GM12891 (cell line): ENCODE measurements at regions not wholly inside any gene's neighbourhood (a gene's known extent, or its start where the extent isn't known, plus 50 kb on each side); places are given as distances from the start of the nearest gene placed in this dataset.
"Not testable (repeated sequence)": the region's sequence is repeated elsewhere in the genome, so short reads cannot be mapped to it uniquely, and the experiment has no call there.

ENCODE experiments used
- DNase-seq: peaks from one replicate; pipeline ENCODE4 v3.0.0; 2011; ENCODE audit warnings: low spot score; ENCODE audit not compliant: insufficient read length
- FAIRE-seq: peaks from 2 replicates; lab custom pipeline; 2011; peaks lifted over from hg19 to GRCh38; lab: Jason Lieb, UNC
- PAX5 ChIP-seq: IDR thresholded peaks from 2 replicates; pipeline ENCODE4 v1.6.1; 2011; ENCODE audit warnings: low read length, moderate library complexity, mild to moderate bottlenecking; ENCODE audit not compliant: insufficient read depth, severe bottlenecking
- POLR2A ChIP-seq: IDR thresholded peaks from 2 replicates; pipeline ENCODE4 v1.6.1; 2011; ENCODE audit warnings: low read depth, low read length, control low read depth
- POLR2AphosphoS5 ChIP-seq: IDR thresholded peaks from 2 replicates; pipeline ENCODE4 v1.6.1; 2011; ENCODE audit warnings: low read depth, low read length, control low read depth
- POU2F2 ChIP-seq: IDR thresholded peaks from 2 replicates; pipeline ENCODE4 v1.6.1; 2011; ENCODE audit warnings: low read depth, mild to moderate bottlenecking, control low read depth, low read length, moderate library complexity
- SPI1 ChIP-seq: IDR thresholded peaks from 2 replicates; pipeline ENCODE4 v1.6.1; 2011; ENCODE audit warnings: low read depth, low read length, control low read depth
- TAF1 ChIP-seq: IDR thresholded peaks from 2 replicates; pipeline ENCODE4 v1.6.1; 2011; ENCODE audit warnings: low read depth, low read length, control low read depth

GRCh38 chr5:36759117-36759516 is 117.5 kb upstream of the NIPBL start:
- FAIRE-seq (no peak), DNase-seq (no peak)
- TF ChIP-seq PAX5 (no peak), TAF1 (no peak), POU2F2 (no peak)

GRCh38 chr5:36763454-36763853 is 113.1 kb upstream of the NIPBL start:
- no peak for FAIRE-seq
- no peak for DNase-seq
- TF ChIP-seq POU2F2: no peak
- TF ChIP-seq POLR2AphosphoS5: no peak
- no peak for TF ChIP-seq PAX5
- no peak for TF ChIP-seq SPI1
- no peak for TF ChIP-seq TAF1
- TF ChIP-seq POLR2A: no peak

- DNase-seq: no peak
- FAIRE-seq: no peak
- no peak for TF ChIP-seq POLR2AphosphoS5
- TF ChIP-seq PAX5: no peak
- TF ChIP-seq POU2F2: no peak
- no peak for TF ChIP-seq TAF1
- no peak for TF ChIP-seq SPI1
- TF ChIP-seq POLR2A: no peak
These were observed 110.7 kb upstream of the NIPBL start for GRCh38 chr5:36765876-36766275.

- FAIRE-seq (no peak), DNase-seq (no peak)
These were observed 109.6 kb upstream of the NIPBL start for GRCh38 chr5:36766981-36767380.

GRCh38 chr5:36768450-36768849 is 108.1 kb upstream of the NIPBL start:
- TF ChIP-seq POLR2A: no peak
- no peak for TF ChIP-seq POLR2AphosphoS5
- TF ChIP-seq TAF1: no peak
- TF ChIP-seq PAX5: no peak
- TF ChIP-seq SPI1: no peak
- no peak for TF ChIP-seq POU2F2
- no peak for FAIRE-seq
- no peak for DNase-seq

More at GRCh38 chr5:36766981-36767380, 109.6 kb upstream of the NIPBL start:
- TF ChIP-seq POLR2A: no peak
- no peak for TF ChIP-seq POLR2AphosphoS5
- no peak for TF ChIP-seq POU2F2
- TF ChIP-seq SPI1: no peak
- TF ChIP-seq TAF1: no peak
- no peak for TF ChIP-seq PAX5

GRCh38 chr5:36769129-36769770 is 107.3 kb upstream of the NIPBL start:
- no peak for FAIRE-seq
- no peak for TF ChIP-seq POU2F2
- no peak for TF ChIP-seq PAX5
- DNase-seq: no peak

GRCh38 chr5:36770125-36770524 is 106.4 kb upstream of the NIPBL start:
- FAIRE-seq: no peak
- TF ChIP-seq SPI1 (no peak), POLR2A (no peak), POU2F2 (no peak), TAF1 (no peak)
- DNase-seq: no peak

GRCh38 chr5:36772276-36773140 is 104.1 kb upstream of the NIPBL start:
- FAIRE-seq (no peak), DNase-seq (no peak)
- TF ChIP-seq SPI1: no peak
- TF ChIP-seq PAX5: no peak
- TF ChIP-seq POLR2AphosphoS5: no peak
- TF ChIP-seq TAF1: no peak
- no peak for TF ChIP-seq POU2F2
- TF ChIP-seq POLR2A: no peak

GRCh38 chr5:36777105-36777757 is 99.3 kb upstream of the NIPBL start:
- DNase-seq: no peak
- FAIRE-seq: no peak
- TF ChIP-seq POU2F2: no peak
- TF ChIP-seq POLR2A: no peak
- no peak for TF ChIP-seq TAF1
- TF ChIP-seq POLR2AphosphoS5: no peak
- TF ChIP-seq SPI1: no peak
- no peak for TF ChIP-seq PAX5

GRCh38 chr5:36778336-36778735 is 98.2 kb upstream of the NIPBL start:
- TF ChIP-seq POLR2AphosphoS5: no peak
- FAIRE-seq: no peak

GRCh38 chr5:36782612-36783011 is 94.0 kb upstream of the NIPBL start:
- not testable (repeated sequence) for DNase-seq, FAIRE-seq

More at GRCh38 chr5:36778336-36778735, 98.2 kb upstream of the NIPBL start:
- no peak for DNase-seq
